Kidney glomerular epithelial cell (primary cell): ENCODE measurements at regions not wholly inside any gene's neighbourhood (a gene's known extent, or its start where the extent isn't known, plus 50 kb on each side); places are given as distances from the start of the nearest gene placed in this dataset.

Experiments used
- DNase-seq: peaks from one replicate; lab custom pipeline; 2025; lab: John Stamatoyannopoulos, UW

GRCh38 chr5:164351245-164351834, 845.9 kb downstream of the MAT2B start:
- no peak for DNase-seq

- no peak for DNase-seq
These were observed 847.3 kb downstream of the MAT2B start for GRCh38 chr5:164352695-164353094.

DNA sequence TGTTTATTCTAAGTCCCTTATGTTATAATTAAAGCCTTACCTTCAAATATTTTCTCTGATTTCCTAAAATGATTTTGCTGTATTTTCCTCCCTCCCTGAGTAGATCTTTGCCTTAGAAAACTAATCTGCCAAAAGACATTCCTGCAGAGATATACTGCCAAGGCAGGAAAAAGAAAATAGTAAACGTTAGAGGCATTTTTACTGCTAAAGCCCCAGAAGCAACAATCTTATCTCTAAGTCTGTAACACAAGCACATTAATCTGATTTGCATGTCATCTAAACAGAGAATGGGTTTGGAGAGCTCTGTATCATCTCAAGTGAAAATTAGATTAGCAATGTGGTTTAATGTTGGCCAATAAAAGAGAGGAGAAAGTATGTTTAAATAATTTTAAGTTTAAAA, 847.7 kb downstream of the MAT2B start:
- DNase-seq: no peak

- DNase-seq: no peak
These were observed 848.8 kb downstream of the MAT2B start for GRCh38 chr5:164354139-164354751.

- DNase-seq: no peak
These were observed 849.9 kb downstream of the MAT2B start for GRCh38 chr5:164355267-164355830.

- DNase-seq: no peak
These were observed 851.4 kb downstream of the MAT2B start for GRCh38 chr5:164356790-164357189.

GRCh38 chr5:164357395-164358033, 852.1 kb downstream of the MAT2B start:
- no peak for DNase-seq

DNA sequence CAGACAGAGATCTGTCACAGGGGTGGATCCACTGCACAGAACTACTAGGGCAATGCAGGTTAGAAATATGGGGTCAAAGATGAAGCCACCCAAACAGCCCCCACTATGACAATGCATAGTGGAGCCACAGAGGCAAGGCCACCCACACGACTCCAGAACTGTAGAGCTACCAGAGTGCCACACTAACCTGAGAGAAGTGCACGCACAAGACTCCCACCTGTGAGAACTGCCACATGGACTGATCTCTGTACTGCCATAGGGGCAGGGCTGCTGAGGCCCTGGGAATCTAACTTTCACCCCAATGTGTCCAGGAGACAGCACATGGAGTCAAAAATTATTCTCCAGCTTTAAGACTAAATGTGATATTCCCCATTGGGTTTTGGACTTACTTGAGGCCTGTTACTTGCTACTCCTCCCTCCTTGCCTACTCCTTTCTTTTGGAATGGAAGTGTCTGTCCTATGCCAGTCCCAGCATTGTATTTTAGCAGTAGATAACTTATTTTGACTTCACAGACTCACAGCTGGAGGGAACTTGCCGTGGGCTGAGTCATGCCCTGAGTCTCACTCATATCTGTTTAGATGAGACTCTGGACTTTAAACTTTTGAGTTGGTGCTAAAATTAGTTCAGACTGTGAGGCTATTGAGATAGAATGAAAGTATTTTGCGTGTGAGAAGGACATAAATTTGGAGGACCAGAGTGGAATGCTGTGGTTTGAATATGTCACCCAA, 853.3 kb downstream of the MAT2B start:
- no peak for DNase-seq

GRCh38 chr5:164359260-164360255, 854.1 kb downstream of the MAT2B start:
- no peak for DNase-seq

DNA sequence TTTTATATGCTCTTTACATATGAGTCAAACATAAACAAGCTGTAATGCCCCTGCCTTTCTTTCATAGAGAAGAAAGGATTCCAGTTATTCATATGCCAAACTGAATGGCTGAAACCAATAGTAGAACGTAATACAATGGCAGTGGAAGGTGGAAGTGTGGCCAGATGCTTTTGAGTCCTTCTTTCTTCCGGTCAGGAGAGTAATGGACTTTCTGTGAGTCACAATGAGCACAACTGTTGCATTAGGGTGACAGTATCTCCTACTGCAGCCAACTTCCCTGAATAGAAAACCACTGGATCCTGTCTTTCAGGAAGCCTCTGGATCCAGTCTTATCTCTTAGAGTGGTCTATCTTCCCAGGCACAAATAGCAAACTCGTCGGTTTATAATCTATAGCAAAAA, 855.2 kb downstream of the MAT2B start:
- DNase-seq: no peak

- DNase-seq: no peak
These were observed 856.6 kb downstream of the MAT2B start for GRCh38 chr5:164361986-164362385.

DNA sequence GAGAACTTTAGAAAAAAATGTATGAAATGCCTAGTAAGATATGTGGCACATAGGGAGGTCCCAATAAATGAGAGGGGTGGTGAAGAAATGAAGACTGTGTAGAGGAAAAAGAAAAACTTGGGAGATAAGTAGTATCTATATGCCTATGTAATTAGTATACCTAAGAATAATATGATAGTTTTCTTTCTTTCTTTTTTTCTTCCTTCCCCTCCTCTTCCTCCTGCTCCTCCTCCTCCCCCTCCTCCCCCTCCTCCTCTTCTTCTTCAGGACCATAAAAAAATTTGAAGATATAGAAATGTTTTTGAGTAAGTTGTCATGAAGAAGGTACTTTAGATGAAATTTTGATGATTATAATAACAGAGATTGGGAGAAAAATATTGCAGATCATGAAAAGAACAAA, 857.4 kb downstream of the MAT2B start:
- DNase-seq: no peak

DNA sequence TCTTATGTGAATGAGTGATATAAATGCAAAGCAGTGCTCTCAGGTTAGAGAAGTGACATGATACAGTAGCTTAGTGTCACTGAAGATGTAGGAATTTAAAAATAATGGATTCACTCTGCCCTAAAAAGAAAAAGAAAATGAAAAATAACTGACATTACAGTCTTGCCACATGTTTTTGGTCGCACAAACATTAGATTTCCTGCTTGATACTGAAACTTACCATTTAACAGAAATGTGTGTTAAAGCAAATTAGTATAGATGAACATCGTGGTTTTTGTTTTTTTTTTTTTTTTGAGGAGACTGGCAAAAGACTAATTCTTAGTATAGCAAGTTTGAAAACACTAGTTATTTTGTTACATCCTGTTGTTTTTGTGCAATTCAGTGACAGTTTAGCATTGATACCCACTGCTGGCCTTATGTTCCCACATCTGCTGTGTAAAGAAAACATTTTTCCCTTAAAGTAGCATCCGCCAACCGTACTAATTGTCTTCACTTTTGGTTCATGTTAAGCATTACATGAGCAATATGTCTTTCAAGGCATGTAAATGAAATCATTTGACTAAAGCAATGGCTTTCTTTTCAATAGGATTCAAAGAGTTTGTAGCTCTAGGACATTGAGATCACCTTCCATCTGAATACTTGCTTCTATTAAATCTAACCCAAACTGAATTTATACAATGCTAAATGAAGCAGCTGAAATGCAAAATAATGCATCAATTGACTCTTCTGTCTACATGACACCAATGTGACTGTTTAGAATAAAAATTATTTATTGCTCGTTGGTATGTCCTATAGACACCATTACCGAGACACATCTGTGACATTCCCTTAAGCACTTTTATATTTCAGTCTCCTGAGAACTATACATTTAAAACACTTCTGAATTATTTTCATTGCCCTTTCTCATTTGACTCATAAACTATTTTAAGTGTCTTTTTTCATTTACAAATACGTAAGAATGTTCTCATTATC, 859.1 kb downstream of the MAT2B start:
- no peak for DNase-seq

DNA sequence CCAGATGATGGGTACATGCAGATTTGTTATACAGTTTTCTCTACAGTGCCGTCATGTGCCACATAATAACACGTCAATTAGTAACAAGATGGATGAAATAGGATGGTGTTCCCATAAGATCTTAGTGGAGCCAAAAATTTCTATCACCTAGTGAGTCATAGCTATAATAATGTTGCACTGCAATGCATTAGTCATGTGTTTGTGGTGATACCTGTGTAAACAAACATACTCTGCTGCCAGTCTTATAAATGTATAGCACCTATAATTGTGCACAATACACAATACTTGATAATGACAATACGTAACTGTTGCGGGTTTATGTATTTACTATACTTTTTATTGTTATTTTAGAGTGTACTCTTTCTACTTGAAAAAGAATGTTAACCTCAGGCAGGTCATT, 865.4 kb downstream of the MAT2B start:
- DNase-seq: no peak

DNA sequence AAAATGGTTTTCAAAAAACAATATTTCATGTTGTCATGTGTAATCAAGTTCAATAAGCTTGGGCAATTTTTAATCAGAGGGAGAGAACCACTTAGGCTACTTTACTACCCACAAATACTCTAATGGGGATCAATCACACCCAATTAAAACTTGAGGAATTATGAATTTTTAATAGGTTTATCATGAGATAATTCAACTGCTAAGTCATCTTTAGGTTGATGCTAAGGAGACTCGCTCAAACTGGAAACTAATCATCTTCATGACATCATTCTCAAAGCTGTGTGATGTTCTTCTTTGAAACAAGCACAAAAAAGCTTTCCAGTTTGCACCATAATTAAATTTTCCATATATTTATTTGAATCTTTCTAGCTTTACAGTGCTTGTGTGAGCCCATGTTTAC, 867.5 kb downstream of the MAT2B start:
- DNase-seq: no peak

DNA sequence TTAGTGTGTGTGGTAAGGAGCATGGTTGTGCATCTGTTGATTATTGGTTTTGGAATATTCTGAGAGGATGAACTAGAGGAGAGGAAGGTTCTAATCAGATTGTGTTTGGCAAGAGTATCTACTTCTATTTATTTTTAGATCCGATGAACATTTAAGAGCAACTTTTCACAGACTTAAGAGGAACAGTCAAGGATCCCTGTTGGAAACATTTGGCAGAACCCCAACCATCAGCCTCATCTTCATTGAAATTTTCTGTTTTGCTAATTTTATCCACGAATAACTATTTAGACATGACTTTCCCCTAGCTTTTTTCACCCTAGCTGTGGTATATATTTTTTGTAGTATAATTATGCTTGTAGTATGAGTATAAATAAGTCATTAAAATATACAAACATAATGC, 868.5 kb downstream of the MAT2B start:
- no peak for DNase-seq

GRCh38 chr5:164375051-164375450, 869.6 kb downstream of the MAT2B start:
- DNase-seq: no peak

DNA sequence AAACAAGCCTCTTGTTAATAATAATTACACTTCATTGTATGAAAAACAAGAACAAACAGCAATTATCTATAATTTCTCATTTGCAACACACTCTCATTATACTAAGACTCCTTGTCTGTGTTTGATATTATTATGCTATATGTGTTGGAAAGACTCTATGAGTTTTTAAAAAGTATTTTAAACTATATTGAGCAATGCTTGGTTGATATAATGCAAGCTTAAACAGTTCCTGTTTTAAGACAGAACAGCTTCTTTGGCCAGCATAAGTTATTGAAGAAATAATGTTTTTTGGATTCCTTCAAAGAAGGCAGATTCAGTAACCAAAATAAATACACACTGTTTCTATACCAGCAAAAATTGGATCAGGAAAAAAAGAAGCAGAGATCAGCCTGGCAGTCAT, 871.4 kb downstream of the MAT2B start:
- DNase-seq: no peak

DNA sequence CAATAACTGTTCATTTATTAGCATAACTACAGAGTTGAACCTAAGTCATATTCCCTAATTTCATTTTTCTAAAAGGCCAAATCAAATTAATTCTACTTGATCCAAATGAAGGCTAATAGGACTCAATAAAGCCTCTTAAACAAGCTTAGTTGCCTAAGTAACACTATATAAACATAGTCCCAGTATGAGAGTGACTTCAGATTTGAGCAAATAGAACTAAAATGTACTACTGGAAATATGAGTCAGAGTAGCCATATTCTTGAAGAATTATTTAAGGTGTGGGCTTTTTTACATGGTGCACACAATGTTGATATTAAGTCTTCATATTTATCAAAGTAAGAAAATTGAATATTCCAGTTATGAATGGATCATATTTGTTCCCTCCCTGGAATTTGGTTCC, 872.3 kb downstream of the MAT2B start:
- DNase-seq: no peak

- no peak for DNase-seq
These were observed 878.2 kb downstream of the MAT2B start for GRCh38 chr5:164383662-164384061.
